ENCODE measurements at regions not wholly inside any gene's neighbourhood (a gene's known extent, or its start where the extent isn't known, plus 50 kb on each side); places are given as distances from the start of the nearest gene placed in this dataset.

DNA sequence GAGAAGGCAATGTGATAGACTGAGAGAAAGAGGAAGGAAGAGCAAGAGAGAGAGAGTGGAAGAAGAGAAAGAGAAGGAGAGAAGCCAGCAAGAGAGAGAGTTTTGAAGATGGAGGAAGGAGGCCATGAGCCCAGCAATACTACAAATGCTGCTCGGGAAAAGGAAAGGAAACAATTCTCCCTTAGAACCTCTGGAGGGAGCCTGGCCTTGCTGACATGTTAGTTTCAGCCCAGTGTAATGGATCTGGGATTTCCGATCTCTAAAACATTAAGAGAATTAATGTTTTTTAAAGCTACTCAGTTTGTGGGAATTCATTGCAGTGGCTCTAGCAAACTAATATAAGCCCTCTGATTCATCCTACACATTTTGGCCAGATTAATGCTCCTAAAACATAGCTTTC lies 206.8 kb upstream of the MTPN start:
- DNase-seq (ENCODE audit: low spot score): no peak
- no peaks in the 10 kb centered on the region for H3K36me3 ChIP-seq
- TF ChIP-seq, protein P1, sequence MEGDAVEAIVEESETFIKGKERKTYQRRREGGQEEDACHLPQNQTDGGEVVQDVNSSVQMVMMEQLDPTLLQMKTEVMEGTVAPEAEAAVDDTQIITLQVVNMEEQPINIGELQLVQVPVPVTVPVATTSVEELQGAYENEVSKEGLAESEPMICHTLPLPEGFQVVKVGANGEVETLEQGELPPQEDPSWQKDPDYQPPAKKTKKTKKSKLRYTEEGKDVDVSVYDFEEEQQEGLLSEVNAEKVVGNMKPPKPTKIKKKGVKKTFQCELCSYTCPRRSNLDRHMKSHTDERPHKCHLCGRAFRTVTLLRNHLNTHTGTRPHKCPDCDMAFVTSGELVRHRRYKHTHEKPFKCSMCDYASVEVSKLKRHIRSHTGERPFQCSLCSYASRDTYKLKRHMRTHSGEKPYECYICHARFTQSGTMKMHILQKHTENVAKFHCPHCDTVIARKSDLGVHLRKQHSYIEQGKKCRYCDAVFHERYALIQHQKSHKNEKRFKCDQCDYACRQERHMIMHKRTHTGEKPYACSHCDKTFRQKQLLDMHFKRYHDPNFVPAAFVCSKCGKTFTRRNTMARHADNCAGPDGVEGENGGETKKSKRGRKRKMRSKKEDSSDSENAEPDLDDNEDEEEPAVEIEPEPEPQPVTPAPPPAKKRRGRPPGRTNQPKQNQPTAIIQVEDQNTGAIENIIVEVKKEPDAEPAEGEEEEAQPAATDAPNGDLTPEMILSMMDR (IDR thresholded peaks at IDR 0.05): no peak
- H3K27ac ChIP-seq: no peak overlapping the region
- H3K27me3 ChIP-seq: no peaks in the 10 kb centered on the region
- no peak overlapping the region for H3K4me3 ChIP-seq
- H3K4me1 ChIP-seq: no peaks in the 10 kb centered on the region
- no peaks in the 10 kb centered on the region for H3K9me3 ChIP-seq

DNA sequence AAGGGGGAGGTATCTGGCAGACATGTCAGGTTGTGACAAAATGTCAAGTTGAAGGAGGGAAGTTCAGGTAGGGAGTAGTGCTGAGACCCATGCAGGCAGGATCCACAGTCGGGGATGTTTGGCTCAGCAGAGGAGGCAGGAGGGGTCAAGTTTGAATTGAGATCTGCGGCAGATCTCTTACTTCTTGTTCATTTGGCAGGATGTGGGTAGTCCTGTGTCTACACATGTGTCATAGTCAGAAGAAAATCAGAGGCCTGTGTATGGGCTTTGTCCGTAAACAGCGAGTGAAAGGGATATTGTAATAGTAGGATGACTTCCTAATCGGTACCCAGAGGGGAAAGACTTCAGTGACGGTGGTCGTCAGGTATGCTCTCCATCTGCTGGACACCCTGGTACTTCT lies 203.8 kb upstream of the MTPN start:
- no peak for DNase-seq (ENCODE audit: low spot score)
- Histone ChIP-seq H3K9me3 (no peaks in the 10 kb centered on the region), H3K4me3 (no peak overlapping the region), H3K4me1 (no peaks in the 10 kb centered on the region), H3K36me3 (no peaks in the 10 kb centered on the region), H3K27me3 (no peaks in the 10 kb centered on the region), H3K27ac (peak overlapping the region in 1 of 2 donors; percentile 63)
- TF ChIP-seq, protein P1 (IDR thresholded peaks at IDR 0.05): no peak

DNA sequence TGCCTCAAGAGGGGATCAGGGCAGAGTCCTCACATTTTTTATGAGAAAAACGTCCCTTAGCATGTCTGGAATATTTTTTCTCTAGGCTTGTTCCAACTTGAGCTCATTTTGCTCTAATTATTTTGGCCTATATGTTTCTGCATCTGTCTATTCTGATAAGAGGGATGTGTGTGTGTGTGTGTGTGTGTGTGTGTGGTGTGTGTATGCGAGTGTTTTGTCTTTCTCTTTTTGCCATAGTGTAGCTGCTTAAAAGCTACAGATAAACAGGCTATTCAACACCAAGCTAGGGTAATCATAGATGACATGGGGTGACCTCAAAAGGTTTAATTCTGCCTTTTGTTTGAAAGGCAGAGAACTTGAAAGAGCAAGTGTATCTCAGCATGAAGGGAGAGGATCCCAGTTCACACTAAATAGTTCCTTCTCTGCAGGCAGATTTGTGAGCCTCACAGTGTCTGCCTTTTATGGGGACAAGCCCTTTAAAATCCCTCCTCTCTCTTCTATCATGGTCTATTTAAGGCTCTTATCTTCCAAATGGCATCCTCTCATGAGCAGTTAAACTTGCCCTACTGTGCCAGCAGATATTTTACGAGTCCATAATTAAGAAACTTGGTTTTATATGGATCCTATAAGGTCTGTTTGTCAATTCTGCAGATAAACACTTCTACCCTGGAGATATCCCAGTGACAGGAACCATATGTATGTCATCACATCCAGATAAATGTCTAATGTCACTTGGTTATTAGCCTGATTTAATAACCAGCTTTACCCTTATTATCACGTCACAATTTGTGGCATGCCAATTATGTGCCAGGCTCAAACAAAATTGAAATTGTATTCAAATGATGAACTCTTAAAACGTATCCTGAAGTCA lies 202.9 kb upstream of the MTPN start:
- Histone ChIP-seq H3K4me3 (no peak overlapping the region), H3K4me1 (no peaks in the 10 kb centered on the region), H3K27ac (peak overlapping the region; percentile 10 to 63), H3K9me3 (no peaks in the 10 kb centered on the region), H3K27me3 (no peaks in the 10 kb centered on the region), H3K36me3 (no peaks in the 10 kb centered on the region)
- DNase-seq (ENCODE audit: low spot score): no peak
- TF ChIP-seq, protein P1 (IDR thresholded peaks at IDR 0.05): no peak

DNA sequence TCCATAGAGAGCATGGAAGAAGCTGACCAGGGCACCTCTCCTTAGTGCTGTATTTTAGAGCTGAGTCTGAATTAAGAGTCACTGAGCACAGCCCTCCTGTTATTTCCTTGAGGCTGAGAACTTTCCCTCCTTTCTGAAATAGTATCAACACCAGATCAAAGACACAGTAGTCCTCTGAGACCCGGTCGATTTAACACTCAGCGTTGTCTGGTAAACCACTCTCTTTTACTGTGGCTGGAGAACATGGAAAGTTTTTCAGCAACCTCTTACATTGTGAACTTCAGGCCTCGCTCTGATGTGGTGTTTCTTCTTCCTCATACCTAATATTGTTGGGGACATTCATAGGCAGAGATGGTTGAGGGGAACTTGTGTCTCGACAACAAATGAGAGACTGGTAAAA lies 202.0 kb upstream of the MTPN start:
- Histone ChIP-seq H3K9me3 (no peaks in the 10 kb centered on the region), H3K27ac (peak overlapping the region in 1 of 2 donors; percentile 63), H3K4me3 (no peak overlapping the region), H3K36me3 (no peaks in the 10 kb centered on the region), H3K27me3 (no peaks in the 10 kb centered on the region), H3K4me1 (no peaks in the 10 kb centered on the region)
- TF ChIP-seq, protein P1 (IDR thresholded peaks at IDR 0.05): no peak
- DNase-seq (ENCODE audit: low spot score): no peak

DNA sequence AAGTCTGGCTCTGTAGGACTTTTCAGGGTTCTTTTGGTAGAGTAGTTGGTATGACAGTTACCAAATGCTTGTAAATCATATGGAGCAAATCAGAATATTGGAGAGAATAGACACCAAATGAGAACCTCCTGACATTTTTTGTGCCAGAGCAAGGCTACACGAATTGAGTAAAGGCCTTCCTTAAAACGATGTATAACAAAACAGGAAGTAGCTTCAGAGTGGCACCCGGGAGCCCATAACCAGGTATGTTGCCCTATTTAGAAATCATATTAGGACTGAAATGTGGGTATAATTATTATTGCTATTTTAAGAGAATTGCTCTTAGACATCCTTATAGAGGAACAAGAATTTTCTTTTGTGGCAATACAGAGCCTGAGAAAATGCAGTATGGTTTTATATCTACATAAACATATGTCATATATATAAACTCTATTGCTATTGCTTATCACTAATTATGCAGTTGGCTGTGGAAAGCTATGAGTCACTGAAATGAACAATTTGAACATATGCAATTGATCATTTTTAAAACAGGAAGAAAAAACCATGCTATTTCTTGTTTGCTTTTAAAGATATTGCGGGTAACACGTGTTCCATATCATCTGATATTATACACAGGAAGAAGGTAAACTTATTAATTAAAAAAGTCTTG lies 197.4 kb upstream of the MTPN start:
- Histone ChIP-seq H3K27ac (no peak overlapping the region), H3K4me3 (no peak overlapping the region), H3K27me3 (no peaks in the 10 kb centered on the region), H3K9me3 (no peaks in the 10 kb centered on the region), H3K4me1 (no peaks in the 10 kb centered on the region), H3K36me3 (no peaks in the 10 kb centered on the region)
- TF ChIP-seq, protein P1 (IDR thresholded peaks at IDR 0.05): no peak
- DNase-seq (ENCODE audit: low spot score): no peak
